Astrocyte (in vitro differentiated cells and primary cell): ENCODE measurements at regions not wholly inside any gene's neighbourhood (a gene's known extent, or its start where the extent isn't known, plus 50 kb on each side); places are given as distances from the start of the nearest gene placed in this dataset.

Experiments used
- CTCF ChIP-seq: IDR thresholded peaks from 2 replicates; pipeline ENCODE4 v1.5.1; 2011; ENCODE audit warnings: low read depth, mild to moderate bottlenecking, inconsistent platforms, low read length, moderate library complexity; ENCODE audit not compliant: insufficient read depth
- EZH2 ChIP-seq: IDR thresholded peaks from 2 replicates; pipeline ENCODE4 v1.6.1; 2012; ENCODE audit warnings: mild to moderate bottlenecking, low read length, inconsistent platforms; ENCODE audit not compliant: insufficient read depth

- TF ChIP-seq CTCF (no peak), EZH2 (no peak)
Observed at GRCh38 chr1:162991444-162991843, 77.7 kb upstream of the RGS4 start.
